Naive B cell (primary cell): ENCODE measurements at regions not wholly inside any gene's neighbourhood (a gene's known extent, or its start where the extent isn't known, plus 50 kb on each side); places are given as distances from the start of the nearest gene placed in this dataset.
"Not testable (repeated sequence)": the region's sequence is repeated elsewhere in the genome, so short reads cannot be mapped to it uniquely, and the experiment has no call there.

Experiments
- ATAC-seq, 2 donors: fragments of 150-1000 bp; cut with Tn5 transposase; 2 replicates each; pipeline ENCODE4 v1.10.0; 2021; ENCODE audit warnings: low read depth in 2 of 2, mild to moderate bottlenecking in 2 of 2, moderate library complexity in 2 of 2
- DNase-seq: peaks from one replicate; pipeline ENCODE4 v3.0.0; 2022
- H3K27ac Mint-ChIP-seq, 6 donors: one replicate each; pipeline ENCODE4 v1.8.0; 2020 to 2022; ENCODE audit warnings: mild to moderate bottlenecking in 6 of 6, mixed read lengths in 6 of 6, moderate library complexity in 5 of 6, inconsistent platforms in 2 of 6
- H3K27me3 Mint-ChIP-seq, 3 donors: one replicate each; pipeline ENCODE4 v1.8.0; 2021 to 2022; ENCODE audit warnings: mixed read lengths in 3 of 3, mild to moderate bottlenecking in 1 of 3
- H3K36me3 Mint-ChIP-seq, 2 donors: one replicate each; pipeline ENCODE4 v1.8.0; 2020 to 2022; ENCODE audit warnings: mixed read lengths in 2 of 2, inconsistent platforms in 1 of 2, mild to moderate bottlenecking in 1 of 2
- H3K4me1 Mint-ChIP-seq, 3 donors: one replicate each; pipeline ENCODE4 v1.8.0; 2020 to 2022; ENCODE audit warnings: mixed read lengths in 3 of 3, inconsistent platforms in 1 of 3, mild to moderate bottlenecking in 1 of 3, moderate library complexity in 1 of 3
- H3K4me3 Mint-ChIP-seq, 8 donors: one replicate each; pipeline ENCODE4 v1.8.0; 2020 to 2022; ENCODE audit warnings: mild to moderate bottlenecking in 8 of 8, mixed read lengths in 8 of 8, moderate library complexity in 8 of 8, inconsistent platforms in 2 of 8
- H3K9me3 Mint-ChIP-seq, 7 donors: one replicate each; pipeline ENCODE4 v1.8.0; 2020 to 2022; ENCODE audit warnings: mixed read lengths in 7 of 7, mild to moderate bottlenecking in 5 of 7, inconsistent platforms in 2 of 7, moderate library complexity in 1 of 7

GRCh38 chr6:12490351-12490903 lies 200.3 kb downstream of the EDN1 start:
- H3K36me3 Mint-ChIP-seq, result no peaks in the 10 kb centered on the region
- ATAC-seq (no peak), DNase-seq (no peak)
- no peak overlapping the region for H3K4me3 Mint-ChIP-seq
- H3K27me3 Mint-ChIP-seq, result peaks cover 0 to 13% (median 7%) of the 10 kb centered on the region in 3 donors
- no peak overlapping the region for H3K27ac Mint-ChIP-seq
- no peaks in the 10 kb centered on the region for H3K4me1 Mint-ChIP-seq
- H3K9me3 Mint-ChIP-seq, result no peaks in the 10 kb centered on the region

DNA sequence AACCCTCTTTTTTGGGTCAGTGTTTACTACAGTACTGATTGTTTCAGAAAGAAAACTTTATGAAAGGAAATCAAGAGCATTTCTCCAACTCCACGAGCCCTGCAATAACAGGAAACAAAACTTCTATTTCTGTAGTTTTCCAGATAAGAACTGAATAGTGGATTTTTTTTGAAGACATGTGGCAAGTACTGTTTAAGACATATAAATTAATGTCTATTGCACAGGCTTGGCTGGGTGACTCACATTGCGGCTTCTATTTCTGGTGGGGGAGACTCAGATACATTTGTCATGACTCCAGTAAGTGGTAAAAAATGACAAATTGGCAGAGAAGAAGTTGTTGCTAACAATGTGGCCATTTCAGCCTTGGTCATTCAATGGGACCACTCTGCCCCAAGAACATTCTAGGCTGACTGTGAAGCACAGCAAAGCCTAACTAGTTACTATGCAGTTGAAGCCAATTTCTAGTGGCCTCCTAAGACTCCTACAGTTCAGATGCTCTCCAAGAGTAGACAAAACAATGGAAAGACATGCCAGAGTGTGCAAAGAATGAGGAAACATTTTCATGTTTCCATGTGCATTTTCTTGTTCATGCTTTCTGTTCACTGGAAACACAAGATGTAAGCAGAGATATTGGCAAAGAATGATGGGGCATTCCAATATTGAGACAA lies 200.9 kb downstream of the EDN1 start:
- Mint-ChIP-seq H3K4me3 (no peak overlapping the region), H3K9me3 (no peaks in the 10 kb centered on the region), H3K27me3 (peaks cover 0 to 14% (median 7%) of the 10 kb centered on the region in 3 donors), H3K27ac (no peak overlapping the region), H3K36me3 (no peaks in the 10 kb centered on the region), H3K4me1 (no peaks in the 10 kb centered on the region)
- DNase-seq (no peak), ATAC-seq (no peak)

GRCh38 chr6:12492929-12493328 lies 202.8 kb downstream of the EDN1 start:
- not testable (repeated sequence) for H3K36me3 Mint-ChIP-seq, H3K4me1 Mint-ChIP-seq, ATAC-seq, DNase-seq, H3K9me3 Mint-ChIP-seq, H3K27ac Mint-ChIP-seq, H3K4me3 Mint-ChIP-seq
- peaks cover 7 to 20% (median 7%) of the 10 kb centered on the region in 3 donors for H3K27me3 Mint-ChIP-seq

DNA sequence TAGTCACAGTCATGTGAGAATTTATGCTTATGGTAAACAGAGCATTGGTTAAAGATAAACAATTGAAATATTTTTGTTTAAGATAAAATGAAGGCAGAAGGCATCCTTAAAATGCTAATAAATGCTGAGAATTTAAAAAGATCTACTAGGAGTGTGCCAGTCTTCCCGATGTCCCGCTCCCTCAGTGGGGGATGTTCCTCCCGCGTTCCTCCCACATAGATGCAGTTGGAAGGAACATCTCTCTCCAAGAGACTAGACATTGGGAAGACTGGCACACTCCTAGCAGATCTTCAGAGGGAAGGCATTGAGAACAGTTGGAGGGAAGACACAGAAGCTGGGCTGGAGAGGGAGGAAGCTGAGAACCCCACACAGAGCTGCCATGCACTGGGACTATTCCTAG lies 203.3 kb downstream of the EDN1 start:
- no peak for ATAC-seq
- peaks cover 4 to 22% (median 7%) of the 10 kb centered on the region in 3 donors for H3K27me3 Mint-ChIP-seq
- peaks cover 0 to under 1% (median 0%) of the 10 kb centered on the region in 7 donors for H3K9me3 Mint-ChIP-seq
- H3K4me3 Mint-ChIP-seq, result no peak overlapping the region
- H3K27ac Mint-ChIP-seq, result no peak overlapping the region
- DNase-seq, result no peak
- H3K36me3 Mint-ChIP-seq, result no peaks in the 10 kb centered on the region
- no peaks in the 10 kb centered on the region for H3K4me1 Mint-ChIP-seq

GRCh38 chr6:12494161-12494560 lies 204.0 kb downstream of the EDN1 start:
- peaks cover 4 to 26% (median 7%) of the 10 kb centered on the region in 3 donors for H3K27me3 Mint-ChIP-seq
- no peaks in the 10 kb centered on the region for H3K4me1 Mint-ChIP-seq
- H3K4me3 Mint-ChIP-seq, result peak overlapping the region in 1 of 8 donors; percentile 17
- H3K9me3 Mint-ChIP-seq, result peaks cover 0 to 6% (median 0%) of the 10 kb centered on the region in 7 donors
- no peak for DNase-seq
- H3K27ac Mint-ChIP-seq, result no peak overlapping the region
- no peaks in the 10 kb centered on the region for H3K36me3 Mint-ChIP-seq
- ATAC-seq, result no peak

- Mint-ChIP-seq H3K9me3 (peaks cover 0 to 6% (median 0%) of the 10 kb centered on the region in 7 donors), H3K4me3 (no peak overlapping the region), H3K4me1 (no peaks in the 10 kb centered on the region), H3K36me3 (no peaks in the 10 kb centered on the region), H3K27me3 (peaks cover 0 to 11% (median 3%) of the 10 kb centered on the region in 3 donors), H3K27ac (no peak overlapping the region)
- no peak for DNase-seq
- no peak for ATAC-seq
These were observed 211.8 kb downstream of the EDN1 start for GRCh38 chr6:12501990-12502389.

DNA sequence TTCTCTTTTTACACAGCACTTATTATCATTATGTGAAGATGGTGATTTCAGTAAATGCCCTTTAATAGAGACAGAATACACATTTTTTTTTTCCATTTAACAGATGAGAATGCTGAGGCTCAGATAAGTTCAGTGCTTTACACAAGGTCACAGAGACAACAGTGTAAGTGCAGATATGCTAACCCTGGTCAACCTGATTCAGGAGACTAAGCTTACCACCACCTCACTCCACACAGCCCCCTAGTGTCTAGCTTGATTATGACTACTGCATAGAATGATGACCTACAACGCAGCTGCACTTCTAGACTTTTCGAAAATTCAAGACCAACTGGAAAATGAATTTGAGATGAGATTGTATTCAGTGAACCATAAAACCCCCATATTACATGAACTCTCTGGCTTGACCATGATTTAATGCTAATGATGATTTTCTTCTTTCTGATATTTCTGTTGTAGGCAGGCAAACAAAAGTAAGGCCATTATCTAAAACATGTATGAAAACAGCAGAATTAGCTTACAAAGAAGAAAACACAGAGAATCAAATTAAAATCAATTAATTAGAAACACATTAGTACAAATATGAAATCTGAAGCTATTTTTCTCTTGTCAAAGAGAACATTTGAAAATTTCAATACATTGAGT lies 212.1 kb upstream of the PHACTR1 start:
- Mint-ChIP-seq H3K4me1 (no peaks in the 10 kb centered on the region), H3K27ac (no peak overlapping the region), H3K9me3 (peaks cover 0 to 4% (median 0%) of the 10 kb centered on the region in 7 donors), H3K27me3 (peaks cover 0 to 12% (median 6%) of the 10 kb centered on the region in 3 donors), H3K36me3 (no peaks in the 10 kb centered on the region), H3K4me3 (no peak overlapping the region)
- DNase-seq (no peak), ATAC-seq (no peak)

DNA sequence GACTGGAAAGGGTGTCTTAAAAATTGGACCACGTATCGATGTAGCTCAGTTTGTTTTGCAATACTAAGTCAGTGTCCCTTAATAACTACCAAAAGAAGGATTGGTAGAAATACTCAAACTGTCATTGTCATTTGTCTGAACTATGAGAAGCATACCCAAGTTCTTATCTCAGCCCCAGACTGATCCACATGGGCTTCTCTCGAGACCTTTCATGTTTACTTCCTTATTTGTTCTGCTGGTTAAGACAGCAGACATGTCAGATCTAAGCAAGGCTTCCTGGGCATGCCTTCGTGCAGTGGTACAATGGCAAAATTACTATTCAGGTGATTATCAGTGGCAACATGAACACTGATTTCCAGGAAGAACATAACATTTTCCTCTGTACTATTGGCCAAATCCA lies 211.1 kb upstream of the PHACTR1 start:
- DNase-seq, result no peak
- no peak overlapping the region for H3K4me3 Mint-ChIP-seq
- H3K27ac Mint-ChIP-seq, result no peak overlapping the region
- peaks cover 0 to 8% (median 0%) of the 10 kb centered on the region in 7 donors for H3K9me3 Mint-ChIP-seq
- H3K4me1 Mint-ChIP-seq, result no peaks in the 10 kb centered on the region
- H3K27me3 Mint-ChIP-seq, result peaks cover 0 to 12% (median 6%) of the 10 kb centered on the region in 3 donors
- H3K36me3 Mint-ChIP-seq, result no peaks in the 10 kb centered on the region
- no peak for ATAC-seq

- Mint-ChIP-seq H3K36me3 (no peaks in the 10 kb centered on the region), H3K27me3 (peaks cover 0 to 12% (median 6%) of the 10 kb centered on the region in 3 donors), H3K4me1 (no peaks in the 10 kb centered on the region), H3K9me3 (peaks cover 0 to 8% (median 0%) of the 10 kb centered on the region in 7 donors), H3K4me3 (no peak overlapping the region), H3K27ac (no peak overlapping the region)
- DNase-seq (no peak), ATAC-seq (no peak)
These were observed 210.4 kb upstream of the PHACTR1 start for GRCh38 chr6:12506159-12506558.

DNA sequence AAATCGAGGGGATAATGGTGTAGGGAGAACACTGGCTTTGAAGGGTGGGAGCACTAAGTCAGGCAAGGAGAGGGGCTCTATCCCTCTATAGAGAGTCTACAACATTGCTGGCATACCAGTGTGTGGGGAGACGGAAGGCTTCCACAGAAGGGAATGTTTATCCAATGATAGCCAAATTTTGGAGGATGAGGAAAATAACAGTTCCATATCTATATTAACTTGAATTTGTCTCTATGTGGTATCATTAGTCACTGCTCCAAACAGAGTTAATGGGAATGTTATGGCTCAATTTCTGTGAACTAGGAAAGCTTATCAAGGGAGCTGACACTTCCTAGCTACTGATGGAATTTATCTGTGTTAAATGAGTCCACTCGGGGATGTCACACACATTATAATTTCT lies 208.9 kb upstream of the PHACTR1 start:
- Mint-ChIP-seq H3K27ac (no peak overlapping the region), H3K36me3 (no peaks in the 10 kb centered on the region), H3K9me3 (peaks cover 0 to 8% (median 0%) of the 10 kb centered on the region in 7 donors), H3K27me3 (peaks cover 5 to 22% (median 11%) of the 10 kb centered on the region in 3 donors), H3K4me3 (no peak overlapping the region), H3K4me1 (no peaks in the 10 kb centered on the region)
- ATAC-seq (no peak), DNase-seq (no peak)

DNA sequence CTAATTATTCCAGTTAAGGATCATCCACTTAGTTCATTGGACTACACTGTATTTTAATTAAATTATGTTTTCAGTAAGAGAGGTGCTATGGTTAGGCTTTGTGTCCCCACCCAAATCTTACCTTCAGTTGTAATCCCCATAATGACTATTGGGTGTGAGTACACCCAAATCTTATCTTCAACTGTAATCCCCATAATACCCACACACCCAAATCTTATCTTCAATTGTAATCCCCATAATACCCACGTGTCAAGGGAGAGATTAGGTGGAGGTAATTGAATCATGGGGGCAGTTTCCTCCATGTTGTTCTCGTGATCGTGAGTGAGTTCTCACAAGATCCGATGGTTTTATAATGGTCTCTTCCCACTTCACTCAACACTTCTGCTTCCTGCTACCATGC lies 208.0 kb upstream of the PHACTR1 start:
- DNase-seq (no peak), ATAC-seq (no peak)
- peaks cover 0 to 8% (median 0%) of the 10 kb centered on the region in 7 donors for H3K9me3 Mint-ChIP-seq
- peaks cover 10 to 29% (median 15%) of the 10 kb centered on the region in 3 donors for H3K27me3 Mint-ChIP-seq
- H3K4me1 Mint-ChIP-seq, result no peaks in the 10 kb centered on the region
- H3K27ac Mint-ChIP-seq, result no peak overlapping the region
- H3K4me3 Mint-ChIP-seq, result no peak overlapping the region
- no peaks in the 10 kb centered on the region for H3K36me3 Mint-ChIP-seq

GRCh38 chr6:12509060-12509459 lies 207.5 kb upstream of the PHACTR1 start:
- ATAC-seq, result no peak
- H3K36me3 Mint-ChIP-seq, result no peaks in the 10 kb centered on the region
- DNase-seq, result no peak
- H3K4me3 Mint-ChIP-seq, result no peak overlapping the region
- H3K4me1 Mint-ChIP-seq, result no peaks in the 10 kb centered on the region
- H3K27ac Mint-ChIP-seq, result no peak overlapping the region
- peaks cover 10 to 29% (median 15%) of the 10 kb centered on the region in 3 donors for H3K27me3 Mint-ChIP-seq
- H3K9me3 Mint-ChIP-seq, result peaks cover 0 to 8% (median 0%) of the 10 kb centered on the region in 7 donors

DNA sequence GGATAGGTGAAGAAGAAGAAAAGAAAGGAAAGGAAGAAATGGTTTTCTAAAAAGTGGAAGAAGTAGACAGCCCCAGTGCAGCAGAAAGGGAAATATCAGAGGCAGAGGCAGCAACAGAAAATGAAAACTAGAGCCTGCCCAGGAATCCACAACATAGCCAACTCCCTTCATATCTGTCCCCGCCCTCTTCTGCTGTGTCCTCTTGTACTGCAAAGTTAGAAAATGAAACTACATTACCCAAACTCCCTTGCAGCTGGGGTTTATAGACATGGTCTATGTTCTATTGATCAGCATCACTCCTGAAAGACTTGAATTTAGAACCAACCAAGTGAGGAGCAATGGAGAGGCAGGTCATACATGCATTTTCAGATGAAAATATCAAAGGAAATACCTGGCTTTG lies 200.5 kb upstream of the PHACTR1 start:
- ATAC-seq, result no peak
- peaks cover 9 to 17% (median 10%) of the 10 kb centered on the region in 3 donors for H3K27me3 Mint-ChIP-seq
- H3K4me1 Mint-ChIP-seq, result peaks cover 0 to 3% (median 0%) of the 10 kb centered on the region in 3 donors
- H3K27ac Mint-ChIP-seq, result no peak overlapping the region
- peaks cover 0 to 5% (median 0%) of the 10 kb centered on the region in 7 donors for H3K9me3 Mint-ChIP-seq
- no peaks in the 10 kb centered on the region for H3K36me3 Mint-ChIP-seq
- H3K4me3 Mint-ChIP-seq, result no peak overlapping the region
- no peak for DNase-seq

GRCh38 chr6:12522347-12522746 lies 194.2 kb upstream of the PHACTR1 start:
- no peaks in the 10 kb centered on the region for H3K4me1 Mint-ChIP-seq
- no peak overlapping the region for H3K27ac Mint-ChIP-seq

More at GRCh38 chr6:12522347-12522746, 194.2 kb upstream of the PHACTR1 start:
- Mint-ChIP-seq H3K9me3 (peaks cover 0 to 14% (median 5%) of the 10 kb centered on the region in 7 donors), H3K27me3 (peaks cover 5 to 16% (median 13%) of the 10 kb centered on the region in 3 donors), H3K36me3 (no peaks in the 10 kb centered on the region), H3K4me3 (no peak overlapping the region)
- ATAC-seq (no peak), DNase-seq (no peak)
